GM12878 (cell line): ENCODE measurements at regions not wholly inside any gene's neighbourhood (a gene's known extent, or its start where the extent isn't known, plus 50 kb on each side); places are given as distances from the start of the nearest gene placed in this dataset.

Experiments used
- ATAC-seq: fragments of 200-7000 bp; cut with Tn5 transposase; 3 replicates; pipeline ENCODE4 v1.9.1; 2020; ENCODE audit warnings: mild to moderate bottlenecking, moderate library complexity
- BruUV-seq: library from RNA; stranded (reverse); fragments of 400-500 nt; replicated peaks from 2 replicates; lab custom pipeline; 2021; lab: Mats Ljungman, UMichigan
- CTCF ChIA-PET: fragments of 300-600 bp; sonication (Branson Sonifier 250); formaldehyde crosslinking; extraction: SDS; loops from one replicate; lab custom pipeline; 2021; ENCODE audit warnings: inconsistent platforms; lab: Yijun Ruan, JAX
- POLR2A ChIA-PET: fragments of 350-600 bp; formaldehyde crosslinking; extraction: SDS; loops from one replicate; lab custom pipeline; 2021; ENCODE audit warnings: inconsistent platforms; lab: Charles Lee
- RAD21 ChIA-PET: fragments of 300-600 bp; sonication (Branson Sonifier 250); formaldehyde crosslinking; loops from one replicate; lab custom pipeline; 2023; ENCODE audit warnings: antibody characterized with exemption; ENCODE audit not compliant: unreplicated experiment; lab: Charles Lee
- SMC1A ChIA-PET: fragments of 300-600 bp; sonication (Branson Sonifier 250); formaldehyde crosslinking; loops from one replicate; lab custom pipeline; 2023; ENCODE audit not compliant: unreplicated experiment, uncharacterized antibody; lab: Charles Lee
- DNase-seq: peaks from one replicate; pipeline ENCODE4 v3.0.0-alpha.2; 2011; ENCODE audit warnings: low read depth, low spot score
- FAIRE-seq: peaks from 3 replicates; lab custom pipeline; 2011; peaks lifted over from hg19 to GRCh38; lab: Jason Lieb, UNC
- H2AFZ ChIP-seq: 2 replicates; pipeline ENCODE4 v1.6.0; 2011; ENCODE audit warnings: low read depth, low read length, control low read depth; ENCODE audit not compliant: control insufficient read depth
- H3K27ac ChIP-seq: 2 replicates; pipeline ENCODE4 v1.5.1; 2011; ENCODE audit warnings: control low read depth; ENCODE audit not compliant: control insufficient read depth, insufficient read depth
- H3K27me3 ChIP-seq, 2 experiments: replicated peaks in 1 of 2; 2 replicates each; pipeline versions ENCODE4 v1.6.0 to v1.6.1; 2011; ENCODE audit warnings: low read length in 1 of 2; ENCODE audit not compliant: control insufficient read depth in 2 of 2, insufficient read depth in 2 of 2
- H3K36me3 ChIP-seq, 2 experiments: 2 replicates each; pipeline ENCODE4 v1.5.1; 2011; ENCODE audit warnings: low read length in 1 of 2; ENCODE audit not compliant: control insufficient read depth in 2 of 2, insufficient read depth in 2 of 2
- H3K4me1 ChIP-seq: 2 replicates; pipeline ENCODE4 v1.6.1; 2011; ENCODE audit warnings: mild to moderate bottlenecking, low read length, moderate library complexity, mixed read lengths; ENCODE audit not compliant: control insufficient read depth, insufficient read depth
- H3K4me2 ChIP-seq: 2 replicates; pipeline ENCODE4 v1.6.0; 2011; ENCODE audit warnings: control low read depth; ENCODE audit not compliant: control insufficient read depth, insufficient read depth
- H3K4me3 ChIP-seq: fragments of 200-600 bp; sonication (generic); 2 replicates; pipeline ENCODE4 v1.5.1; 2016
- H3K79me2 ChIP-seq: 2 replicates; pipeline ENCODE4 v1.6.0; 2011; ENCODE audit warnings: low read length; ENCODE audit not compliant: control insufficient read depth, insufficient read depth
- H3K9ac ChIP-seq: 2 replicates; pipeline ENCODE4 v1.8.0; 2011; ENCODE audit warnings: low read length, control low read depth, mixed read lengths; ENCODE audit not compliant: control insufficient read depth, insufficient read depth
- H3K9me3 ChIP-seq: replicated peaks from 3 replicates; pipeline ENCODE4 v1.5.1; 2011; ENCODE audit warnings: mild to moderate bottlenecking, low read length; ENCODE audit not compliant: control insufficient read depth, insufficient read depth
- H4K20me1 ChIP-seq: 2 replicates; pipeline ENCODE4 v1.6.0; 2011; ENCODE audit not compliant: control insufficient read depth, insufficient read depth
- CHD4 ChIP-seq: fragments of 200-600 bp; sonication (generic); IDR thresholded peaks from 2 replicates; pipeline ENCODE4 v1.6.1; 2016; ENCODE audit warnings: mild to moderate bottlenecking
- EGR1 ChIP-seq, 2 experiments: IDR thresholded peaks; 1 replicate in 1 of 2; 2 replicates in 1 of 2; pipeline ENCODE4 v1.6.1; 2011 to 2012; ENCODE audit warnings: low read depth in 2 of 2, low read length in 2 of 2, borderline replicate concordance in 1 of 2, mild to moderate bottlenecking in 1 of 2, moderate library complexity in 1 of 2
- HDGF ChIP-seq: fragments of 450-650 bp; IDR thresholded peaks from 2 replicates; pipeline ENCODE4 v1.6.1; 2016; ENCODE audit warnings: antibody characterized with exemption
- JUNB ChIP-seq: IDR thresholded peaks from 2 replicates; pipeline ENCODE4 v1.6.1; 2016; ENCODE audit warnings: antibody characterized with exemption, mild to moderate bottlenecking
- JUND ChIP-seq: IDR thresholded peaks from 2 replicates; pipeline ENCODE4 v1.6.1; 2012; ENCODE audit warnings: low read depth, mild to moderate bottlenecking, low read length, improper control_type of control experiment, moderate library complexity
- KDM1A ChIP-seq: fragments of 200-600 bp; sonication (generic); IDR thresholded peaks from 2 replicates; pipeline ENCODE4 v1.6.1; 2016; ENCODE audit warnings: borderline replicate concordance
- LARP7 ChIP-seq: fragments of 450-650 bp; IDR thresholded peaks from 2 replicates; pipeline ENCODE4 v1.6.1; 2017; ENCODE audit warnings: mild to moderate bottlenecking
- MTA3 ChIP-seq: IDR thresholded peaks from 2 replicates; pipeline ENCODE4 v1.6.1; 2012; ENCODE audit warnings: low read length, inconsistent platforms, borderline replicate concordance
- NRF1 ChIP-seq: conservative IDR thresholded peaks from 2 replicates; pipeline ENCODE4 v1.6.1; 2011; ENCODE audit warnings: mild to moderate bottlenecking, low read depth, low read length, improper control_type of control experiment
- PML ChIP-seq: IDR thresholded peaks from 2 replicates; pipeline ENCODE4 v1.6.1; 2012; ENCODE audit warnings: low read length, inconsistent platforms
- WRNIP1 ChIP-seq: IDR thresholded peaks from 2 replicates; pipeline ENCODE4 v1.6.1; 2011; ENCODE audit warnings: low read depth, low read length, improper control_type of control experiment, borderline replicate concordance
- YY1 ChIP-seq: IDR thresholded peaks from 2 replicates; pipeline ENCODE4 v1.6.1; 2011; ENCODE audit warnings: low read depth, mild to moderate bottlenecking, low read length
- ZSCAN29 ChIP-seq: fragments of 450-650 bp; IDR thresholded peaks from 2 replicates; pipeline ENCODE4 v1.6.1; 2017; ENCODE audit warnings: mild to moderate bottlenecking, moderate library complexity
- WGBS: methylation state at CpG from one replicate; pipeline ENCODE4 v1.1.6; 2016; ENCODE audit warnings: low lambda C conversion rate; ENCODE audit not compliant: insufficient replicate concordance, insufficient coverage; ENCODE audit errors: missing lambda C conversion rate; 5-methylcytosine and 5-hydroxymethylcytosine counted together
- in situ Hi-C: fragments of 300-500 bp; cut with MboI; formaldehyde crosslinking; loops from 9 replicates; pipeline ENCODE4 v1.14.3; 2018; ENCODE audit warnings: mixed read lengths
- intact Hi-C: fragments of 100-400 bp; cut with micrococcal nuclease; formaldehyde crosslinking; loops from one replicate; pipeline ENCODE4 v1.14.2; 2022; ENCODE audit not compliant: unreplicated experiment
- TF ChIP-seq, protein P1 (sequence below): fragments of 450-650 bp; IDR thresholded peaks from 2 replicates; pipeline ENCODE4 v1.6.1; 2018; ENCODE audit warnings: mild to moderate bottlenecking, low read depth, moderate library complexity; ENCODE audit not compliant: partially characterized antibody
- TF ChIP-seq, protein P2 (sequence below): IDR thresholded peaks from 2 replicates; pipeline ENCODE4 v1.6.1; 2011; ENCODE audit warnings: borderline replicate concordance, low read depth, mild to moderate bottlenecking, moderate library complexity, low read length; ENCODE audit not compliant: insufficient read depth, poor library complexity, severe bottlenecking
- TF ChIP-seq, protein P3 (sequence below): IDR thresholded peaks from 2 replicates; pipeline ENCODE4 v1.6.1; 2011; ENCODE audit warnings: low read depth, low read length, improper control_type of control experiment, borderline replicate concordance
- TF ChIP-seq, protein P4 (sequence below): IDR thresholded peaks from 2 replicates; pipeline ENCODE4 v1.6.1; 2012; ENCODE audit warnings: low read depth, low read length, improper control_type of control experiment
- TF ChIP-seq, protein P5 (sequence below): fragments of 450-650 bp; IDR thresholded peaks from 2 replicates; pipeline ENCODE4 v1.6.1; 2017; ENCODE audit warnings: low read depth, mild to moderate bottlenecking, moderate library complexity

DNA sequence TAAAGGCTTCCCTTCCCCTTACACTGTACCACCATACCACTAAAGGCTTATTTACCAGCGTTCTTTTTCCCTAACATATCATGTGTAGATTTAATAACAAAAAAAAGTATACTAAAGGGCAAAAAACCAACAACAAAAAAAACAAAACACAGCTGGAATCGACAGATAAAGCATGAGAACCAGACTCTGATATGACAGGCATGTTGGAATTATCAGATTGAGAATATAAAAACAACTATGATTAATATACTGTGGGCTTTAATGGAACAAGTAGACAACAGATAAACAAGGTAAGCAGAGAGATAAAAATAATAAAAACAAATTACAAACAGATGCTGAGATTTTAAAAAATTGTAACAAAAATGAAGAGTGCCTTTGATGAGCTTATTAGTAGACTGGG lies 754.1 kb upstream of the MDGA2 start:
- ChIA-PET POLR2A (no interaction called here), SMC1A (no interaction called here), CTCF (interaction anchor here (0.6 kb wide), 2 partner anchors 35 to 227 kb away, joined by 3 read pairs; no protein-coding TSS in a partner anchor), RAD21 (no interaction called here)
- FAIRE-seq = no peak
- Histone ChIP-seq H4K20me1 (no peaks in the 10 kb centered on the region), H3K27me3 (no peaks in the 10 kb centered on the region), H3K4me2 (no peak overlapping the region), H2AFZ (no peak overlapping the region), H3K4me1 (no peaks in the 10 kb centered on the region), H3K36me3 (no peaks in the 10 kb centered on the region), H3K4me3 (no peak overlapping the region), H3K9me3 (no peaks in the 10 kb centered on the region), H3K79me2 (no peaks in the 10 kb centered on the region), H3K27ac (no peak overlapping the region), H3K9ac (no peak overlapping the region)
- no peak for DNase-seq
- in situ Hi-C loops = no loop called here
- TF ChIP-seq LARP7 (no peak), HDGF (no peak), NRF1 (no peak), EGR1 (IDR thresholded peaks at IDR 0.05; ENCODE audit: borderline replicate concordance in 1 of 2, low read depth in 2 of 2, low read length in 2 of 2) (no peak), ZSCAN29 (no peak), MTA3 (no peak), KDM1A (no peak), WRNIP1 (no peak), JUNB (no peak), JUND (no peak), CHD4 (no peak), YY1 (no peak), PML (no peak)
- TF ChIP-seq, protein P1, sequence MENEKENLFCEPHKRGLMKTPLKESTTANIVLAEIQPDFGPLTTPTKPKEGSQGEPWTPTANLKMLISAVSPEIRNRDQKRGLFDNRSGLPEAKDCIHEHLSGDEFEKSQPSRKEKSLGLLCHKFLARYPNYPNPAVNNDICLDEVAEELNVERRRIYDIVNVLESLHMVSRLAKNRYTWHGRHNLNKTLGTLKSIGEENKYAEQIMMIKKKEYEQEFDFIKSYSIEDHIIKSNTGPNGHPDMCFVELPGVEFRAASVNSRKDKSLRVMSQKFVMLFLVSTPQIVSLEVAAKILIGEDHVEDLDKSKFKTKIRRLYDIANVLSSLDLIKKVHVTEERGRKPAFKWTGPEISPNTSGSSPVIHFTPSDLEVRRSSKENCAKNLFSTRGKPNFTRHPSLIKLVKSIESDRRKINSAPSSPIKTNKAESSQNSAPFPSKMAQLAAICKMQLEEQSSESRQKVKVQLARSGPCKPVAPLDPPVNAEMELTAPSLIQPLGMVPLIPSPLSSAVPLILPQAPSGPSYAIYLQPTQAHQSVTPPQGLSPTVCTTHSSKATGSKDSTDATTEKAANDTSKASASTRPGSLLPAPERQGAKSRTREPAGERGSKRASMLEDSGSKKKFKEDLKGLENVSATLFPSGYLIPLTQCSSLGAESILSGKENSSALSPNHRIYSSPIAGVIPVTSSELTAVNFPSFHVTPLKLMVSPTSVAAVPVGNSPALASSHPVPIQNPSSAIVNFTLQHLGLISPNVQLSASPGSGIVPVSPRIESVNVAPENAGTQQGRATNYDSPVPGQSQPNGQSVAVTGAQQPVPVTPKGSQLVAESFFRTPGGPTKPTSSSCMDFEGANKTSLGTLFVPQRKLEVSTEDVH = no peak
- TF ChIP-seq, protein P2, sequence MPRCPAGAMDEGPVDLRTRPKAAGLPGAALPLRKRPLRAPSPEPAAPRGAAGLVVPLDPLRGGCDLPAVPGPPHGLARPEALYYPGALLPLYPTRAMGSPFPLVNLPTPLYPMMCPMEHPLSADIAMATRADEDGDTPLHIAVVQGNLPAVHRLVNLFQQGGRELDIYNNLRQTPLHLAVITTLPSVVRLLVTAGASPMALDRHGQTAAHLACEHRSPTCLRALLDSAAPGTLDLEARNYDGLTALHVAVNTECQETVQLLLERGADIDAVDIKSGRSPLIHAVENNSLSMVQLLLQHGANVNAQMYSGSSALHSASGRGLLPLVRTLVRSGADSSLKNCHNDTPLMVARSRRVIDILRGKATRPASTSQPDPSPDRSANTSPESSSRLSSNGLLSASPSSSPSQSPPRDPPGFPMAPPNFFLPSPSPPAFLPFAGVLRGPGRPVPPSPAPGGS = no peak
- TF ChIP-seq, protein P3, sequence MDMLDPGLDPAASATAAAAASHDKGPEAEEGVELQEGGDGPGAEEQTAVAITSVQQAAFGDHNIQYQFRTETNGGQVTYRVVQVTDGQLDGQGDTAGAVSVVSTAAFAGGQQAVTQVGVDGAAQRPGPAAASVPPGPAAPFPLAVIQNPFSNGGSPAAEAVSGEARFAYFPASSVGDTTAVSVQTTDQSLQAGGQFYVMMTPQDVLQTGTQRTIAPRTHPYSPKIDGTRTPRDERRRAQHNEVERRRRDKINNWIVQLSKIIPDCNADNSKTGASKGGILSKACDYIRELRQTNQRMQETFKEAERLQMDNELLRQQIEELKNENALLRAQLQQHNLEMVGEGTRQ = no peak
- TF ChIP-seq, protein P4, sequence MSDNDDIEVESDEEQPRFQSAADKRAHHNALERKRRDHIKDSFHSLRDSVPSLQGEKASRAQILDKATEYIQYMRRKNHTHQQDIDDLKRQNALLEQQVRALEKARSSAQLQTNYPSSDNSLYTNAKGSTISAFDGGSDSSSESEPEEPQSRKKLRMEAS = no peak
- TF ChIP-seq, protein P5, sequence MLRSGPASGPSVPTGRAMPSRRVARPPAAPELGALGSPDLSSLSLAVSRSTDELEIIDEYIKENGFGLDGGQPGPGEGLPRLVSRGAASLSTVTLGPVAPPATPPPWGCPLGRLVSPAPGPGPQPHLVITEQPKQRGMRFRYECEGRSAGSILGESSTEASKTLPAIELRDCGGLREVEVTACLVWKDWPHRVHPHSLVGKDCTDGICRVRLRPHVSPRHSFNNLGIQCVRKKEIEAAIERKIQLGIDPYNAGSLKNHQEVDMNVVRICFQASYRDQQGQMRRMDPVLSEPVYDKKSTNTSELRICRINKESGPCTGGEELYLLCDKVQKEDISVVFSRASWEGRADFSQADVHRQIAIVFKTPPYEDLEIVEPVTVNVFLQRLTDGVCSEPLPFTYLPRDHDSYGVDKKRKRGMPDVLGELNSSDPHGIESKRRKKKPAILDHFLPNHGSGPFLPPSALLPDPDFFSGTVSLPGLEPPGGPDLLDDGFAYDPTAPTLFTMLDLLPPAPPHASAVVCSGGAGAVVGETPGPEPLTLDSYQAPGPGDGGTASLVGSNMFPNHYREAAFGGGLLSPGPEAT = no peak
- intact Hi-C loops = no loop called here
- 0% methylated on average over 2 of the region's 2 CpGs for WGBS
- ATAC-seq = no peak
- no TSS peak for BruUV-seq
